DND-41 (cell line): ENCODE measurements at regions not wholly inside any gene's neighbourhood (a gene's known extent, or its start where the extent isn't known, plus 50 kb on each side); places are given as distances from the start of the nearest gene placed in this dataset.

Experiments used
- ATAC-seq: fragments of 200-7000 bp; cut with Tn5 transposase; 3 replicates; pipeline ENCODE4 v1.9.1; 2021; ENCODE audit warnings: low read depth; ENCODE audit not compliant: insufficient read depth
- DNase-seq: peaks from one replicate; pipeline ENCODE4 v3.0.0-alpha.2; 2020
- H2AFZ ChIP-seq: 2 replicates; pipeline ENCODE4 v1.6.0; 2012; ENCODE audit warnings: low read depth, low read length
- H3K27ac ChIP-seq: 2 replicates; pipeline ENCODE4 v1.5.1; 2012; ENCODE audit warnings: low read length, inconsistent platforms
- H3K27me3 ChIP-seq: fragments of 200-600 bp; sonication (generic); 2 replicates; pipeline ENCODE4 v1.6.0; 2012; ENCODE audit warnings: low read length, mild to moderate bottlenecking, inconsistent platforms; ENCODE audit not compliant: insufficient read depth, poor library complexity
- H3K36me3 ChIP-seq: 2 replicates; pipeline ENCODE4 v1.5.1; 2012; ENCODE audit warnings: low read length, inconsistent platforms; ENCODE audit not compliant: insufficient read depth
- H3K4me1 ChIP-seq: 2 replicates; pipeline ENCODE4 v1.5.1; 2012; ENCODE audit warnings: mild to moderate bottlenecking, low read length; ENCODE audit not compliant: insufficient read depth
- H3K4me2 ChIP-seq: 2 replicates; pipeline ENCODE4 v1.6.0; 2012; ENCODE audit warnings: mild to moderate bottlenecking, moderate library complexity, low read length, inconsistent platforms; ENCODE audit not compliant: insufficient read depth
- H3K4me3 ChIP-seq, 2 experiments: fragments of 200-600 bp in 1 of 2; shearing (Covaris generic) in 1 of 2; 2 replicates each; pipeline ENCODE4 v1.5.1; 2012 to 2016; ENCODE audit warnings: inconsistent platforms in 2 of 2, low read length in 2 of 2, mild to moderate bottlenecking in 2 of 2, low read depth in 1 of 2, moderate library complexity in 1 of 2
- H3K79me2 ChIP-seq: 2 replicates; pipeline ENCODE4 v1.6.0; 2012; ENCODE audit warnings: low read length, inconsistent platforms; ENCODE audit not compliant: insufficient read depth
- H3K9ac ChIP-seq: 2 replicates; pipeline ENCODE4 v1.6.0; 2012; ENCODE audit warnings: low read depth, mild to moderate bottlenecking, inconsistent platforms, low read length, moderate library complexity
- H3K9me3 ChIP-seq: 2 replicates; pipeline ENCODE4 v1.5.1; 2012; ENCODE audit warnings: low read length, moderate library complexity, mild to moderate bottlenecking, inconsistent platforms; ENCODE audit not compliant: insufficient read depth, severe bottlenecking
- H4K20me1 ChIP-seq: 2 replicates; pipeline ENCODE4 v1.6.0; 2012; ENCODE audit warnings: low read length; ENCODE audit not compliant: insufficient read depth
- EZH2 ChIP-seq: IDR thresholded peaks from 3 replicates; pipeline ENCODE4 v1.6.1; 2012; ENCODE audit warnings: borderline replicate concordance, low read depth, mild to moderate bottlenecking, moderate library complexity, low read length, inconsistent platforms; ENCODE audit not compliant: severe bottlenecking
- TF ChIP-seq, protein P1 (sequence below): IDR thresholded peaks from 2 replicates; pipeline ENCODE4 v1.5.1; 2012; ENCODE audit warnings: borderline replicate concordance, low read length, moderate library complexity, mild to moderate bottlenecking; ENCODE audit not compliant: poor library complexity, severe bottlenecking; ENCODE audit errors: extremely low read depth

GRCh38 chr5:54678737-54679136, 161.2 kb downstream of the SNX18 start:
- Histone ChIP-seq H4K20me1 (no peaks in the 10 kb centered on the region), H3K36me3 (no peaks in the 10 kb centered on the region), H3K79me2 (no peaks in the 10 kb centered on the region), H3K4me3 (no peak overlapping the region), H3K4me1 (no peaks in the 10 kb centered on the region), H3K27me3 (no peaks in the 10 kb centered on the region), H3K27ac (no peak overlapping the region), H3K9me3 (no peaks in the 10 kb centered on the region), H3K4me2 (no peak overlapping the region), H3K9ac (no peak overlapping the region), H2AFZ (no peak overlapping the region)
- TF ChIP-seq, protein P1, sequence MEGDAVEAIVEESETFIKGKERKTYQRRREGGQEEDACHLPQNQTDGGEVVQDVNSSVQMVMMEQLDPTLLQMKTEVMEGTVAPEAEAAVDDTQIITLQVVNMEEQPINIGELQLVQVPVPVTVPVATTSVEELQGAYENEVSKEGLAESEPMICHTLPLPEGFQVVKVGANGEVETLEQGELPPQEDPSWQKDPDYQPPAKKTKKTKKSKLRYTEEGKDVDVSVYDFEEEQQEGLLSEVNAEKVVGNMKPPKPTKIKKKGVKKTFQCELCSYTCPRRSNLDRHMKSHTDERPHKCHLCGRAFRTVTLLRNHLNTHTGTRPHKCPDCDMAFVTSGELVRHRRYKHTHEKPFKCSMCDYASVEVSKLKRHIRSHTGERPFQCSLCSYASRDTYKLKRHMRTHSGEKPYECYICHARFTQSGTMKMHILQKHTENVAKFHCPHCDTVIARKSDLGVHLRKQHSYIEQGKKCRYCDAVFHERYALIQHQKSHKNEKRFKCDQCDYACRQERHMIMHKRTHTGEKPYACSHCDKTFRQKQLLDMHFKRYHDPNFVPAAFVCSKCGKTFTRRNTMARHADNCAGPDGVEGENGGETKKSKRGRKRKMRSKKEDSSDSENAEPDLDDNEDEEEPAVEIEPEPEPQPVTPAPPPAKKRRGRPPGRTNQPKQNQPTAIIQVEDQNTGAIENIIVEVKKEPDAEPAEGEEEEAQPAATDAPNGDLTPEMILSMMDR: no peak
- TF ChIP-seq EZH2: no peak
- ATAC-seq (no peak), DNase-seq (no peak)

DNA sequence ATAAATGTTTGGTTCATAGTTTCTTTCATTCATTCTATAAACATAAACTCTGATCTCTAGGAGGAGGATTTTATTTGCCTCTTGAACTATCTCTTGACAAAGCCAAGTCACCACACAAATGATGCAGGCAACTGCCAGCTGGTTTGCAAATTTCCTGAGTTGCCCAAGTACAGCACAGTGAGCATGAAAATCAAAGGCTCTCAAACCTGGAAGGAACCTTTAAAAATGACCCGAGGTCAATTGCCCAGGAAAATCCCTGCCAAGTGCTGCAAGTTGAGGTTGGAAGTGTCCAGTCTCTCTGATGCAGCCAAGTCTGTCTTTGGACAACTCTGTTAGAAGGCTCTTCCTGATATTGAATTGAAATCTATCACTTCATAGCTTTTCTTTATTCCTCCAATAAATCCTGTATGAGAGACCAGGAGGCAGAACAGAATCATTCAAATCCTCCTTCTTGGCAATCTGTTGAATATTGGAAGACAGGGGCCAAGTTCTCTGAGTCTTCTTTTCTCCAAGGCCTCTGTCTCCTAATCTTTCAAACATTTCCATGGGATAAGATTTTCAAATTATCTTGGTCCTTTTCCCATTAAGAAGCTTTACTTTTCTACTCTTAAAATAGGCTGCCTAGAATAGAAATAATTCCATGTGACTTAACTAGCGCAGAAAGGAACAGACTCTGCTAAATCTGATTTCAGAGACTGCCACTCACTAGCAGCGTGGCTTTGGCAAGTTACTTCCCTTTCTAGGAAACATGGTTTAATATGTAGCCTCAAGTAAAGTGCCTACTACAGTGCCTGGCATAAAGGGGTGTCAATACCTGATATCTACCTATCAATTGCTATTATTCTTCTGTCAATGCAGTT, 159.2 kb downstream of the SNX18 start:
- H3K27me3 ChIP-seq: no peaks in the 10 kb centered on the region
- DNase-seq (no peak), ATAC-seq (no peak)
- no peaks in the 10 kb centered on the region for H3K36me3 ChIP-seq
- no peak overlapping the region for H3K27ac ChIP-seq
- H3K4me1 ChIP-seq: no peaks in the 10 kb centered on the region
- H3K4me3 ChIP-seq: no peak overlapping the region
- no peak overlapping the region for H2AFZ ChIP-seq
- H3K9ac ChIP-seq: no peak overlapping the region
- H4K20me1 ChIP-seq: no peaks in the 10 kb centered on the region
- no peak overlapping the region for H3K4me2 ChIP-seq
- H3K79me2 ChIP-seq: no peaks in the 10 kb centered on the region
- peaks cover 10% of the 10 kb centered on the region for H3K9me3 ChIP-seq
- TF ChIP-seq, protein P1: no peak
- TF ChIP-seq EZH2: no peak

GRCh38 chr5:54673523-54674225, 156.1 kb downstream of the SNX18 start:
- no peak overlapping the region for H2AFZ ChIP-seq
- TF ChIP-seq, protein P1: no peak
- TF ChIP-seq EZH2: no peak
- peaks cover 10% of the 10 kb centered on the region for H3K9me3 ChIP-seq
- DNase-seq: no peak
- no peak overlapping the region for H3K9ac ChIP-seq
- H3K27ac ChIP-seq: no peak overlapping the region
- no peaks in the 10 kb centered on the region for H3K4me1 ChIP-seq
- H3K36me3 ChIP-seq: no peaks in the 10 kb centered on the region
- H3K4me2 ChIP-seq: no peak overlapping the region
- H3K4me3 ChIP-seq: no peak overlapping the region
- no peaks in the 10 kb centered on the region for H3K27me3 ChIP-seq
- ATAC-seq: no peak
- no peaks in the 10 kb centered on the region for H4K20me1 ChIP-seq
- no peaks in the 10 kb centered on the region for H3K79me2 ChIP-seq
